ENCODE measurements at regions not wholly inside any gene's neighbourhood (a gene's known extent, or its start where the extent isn't known, plus 50 kb on each side); places are given as distances from the start of the nearest gene placed in this dataset.

GRCh38 chr11:90770007-90770406, 547.2 kb upstream of the CHORDC1 start:
- no peak for TF ChIP-seq ZNF426 (tag by site-specific recombination; IDR thresholded peaks at IDR 0.05)
- no peak for TF ChIP-seq ZEB2 (tag by site-specific recombination; IDR thresholded peaks at IDR 0.05)
- TF ChIP-seq ZNF148 (tag by site-specific recombination; IDR thresholded peaks at IDR 0.05; ENCODE audit: borderline replicate concordance): no peak
- TF ChIP-seq ZNF350 (tag by site-specific recombination; IDR thresholded peaks at IDR 0.05): no peak
- TF ChIP-seq ZBTB21 (tag by site-specific recombination; IDR thresholded peaks at IDR 0.05): no peak
- TF ChIP-seq SP7 (tag by site-specific recombination; IDR thresholded peaks at IDR 0.05): no peak
- TF ChIP-seq AEBP2 (tag by site-specific recombination; IDR thresholded peaks at IDR 0.05; ENCODE audit: borderline replicate concordance): no peak
- no peak for TF ChIP-seq ZNF626 (tag by site-specific recombination; IDR thresholded peaks at IDR 0.05)
- TF ChIP-seq, protein P1, sequence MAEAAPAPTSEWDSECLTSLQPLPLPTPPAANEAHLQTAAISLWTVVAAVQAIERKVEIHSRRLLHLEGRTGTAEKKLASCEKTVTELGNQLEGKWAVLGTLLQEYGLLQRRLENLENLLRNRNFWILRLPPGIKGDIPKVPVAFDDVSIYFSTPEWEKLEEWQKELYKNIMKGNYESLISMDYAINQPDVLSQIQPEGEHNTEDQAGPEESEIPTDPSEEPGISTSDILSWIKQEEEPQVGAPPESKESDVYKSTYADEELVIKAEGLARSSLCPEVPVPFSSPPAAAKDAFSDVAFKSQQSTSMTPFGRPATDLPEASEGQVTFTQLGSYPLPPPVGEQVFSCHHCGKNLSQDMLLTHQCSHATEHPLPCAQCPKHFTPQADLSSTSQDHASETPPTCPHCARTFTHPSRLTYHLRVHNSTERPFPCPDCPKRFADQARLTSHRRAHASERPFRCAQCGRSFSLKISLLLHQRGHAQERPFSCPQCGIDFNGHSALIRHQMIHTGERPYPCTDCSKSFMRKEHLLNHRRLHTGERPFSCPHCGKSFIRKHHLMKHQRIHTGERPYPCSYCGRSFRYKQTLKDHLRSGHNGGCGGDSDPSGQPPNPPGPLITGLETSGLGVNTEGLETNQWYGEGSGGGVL (tag by site-specific recombination; IDR thresholded peaks at IDR 0.05): no peak
- no peak for TF ChIP-seq ZBTB20 (tag by site-specific recombination; IDR thresholded peaks at IDR 0.05)
- no peak for TF ChIP-seq GLIS2 (tag by site-specific recombination; IDR thresholded peaks at IDR 0.05)
- TF ChIP-seq, protein P2, sequence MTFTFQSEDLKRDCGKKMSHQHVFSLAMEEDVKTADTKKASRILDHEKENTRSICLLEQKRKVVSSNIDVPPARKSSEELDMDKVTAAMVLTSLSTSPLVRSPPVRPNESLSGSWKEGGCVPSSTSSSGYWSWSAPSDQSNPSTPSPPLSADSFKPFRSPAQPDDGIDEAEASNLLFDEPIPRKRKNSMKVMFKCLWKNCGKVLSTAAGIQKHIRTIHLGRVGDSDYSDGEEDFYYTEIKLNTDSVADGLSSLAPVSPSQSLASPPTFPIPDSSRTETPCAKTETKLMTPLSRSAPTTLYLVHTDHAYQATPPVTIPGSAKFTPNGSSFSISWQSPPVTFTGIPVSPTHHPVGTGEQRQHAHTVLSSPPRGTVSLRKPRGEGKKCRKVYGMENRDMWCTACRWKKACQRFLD (tag by site-specific recombination; IDR thresholded peaks at IDR 0.05): no peak
- TF ChIP-seq ZNF391 (tag by site-specific recombination; IDR thresholded peaks at IDR 0.05; ENCODE audit: borderline replicate concordance, low read depth): no peak
- no peak for TF ChIP-seq ZNF221 (tag by site-specific recombination; IDR thresholded peaks at IDR 0.05; ENCODE audit: borderline replicate concordance)
- TF ChIP-seq ELK4 (IDR thresholded peaks at IDR 0.05; ENCODE audit: borderline replicate concordance, low read depth, low read length): no peak
- no peak for TF ChIP-seq ZNF274 (IDR thresholded peaks at IDR 0.05; ENCODE audit: low read length)
- no peak for TF ChIP-seq ZNF274 (tag by site-specific recombination; IDR thresholded peaks at IDR 0.05; ENCODE audit: borderline replicate concordance)
- CTCF ChIA-PET: no interaction called here
- Histone ChIP-seq H3K4me3 (ENCODE audit: low read depth, low read length) (no peak overlapping the region), H3K27ac (ENCODE audit: extremely low read depth, low read depth, low read length) (no peak overlapping the region), H3K36me3 (ENCODE audit: control insufficient read depth in 2 of 2, insufficient read depth in 1 of 2, low read length in 2 of 2) (no peaks in the 10 kb centered on the region), H3K9me3 (ENCODE audit: control insufficient read depth, insufficient read depth, low read depth, low read length) (no peaks in the 10 kb centered on the region), H3K4me1 (ENCODE audit: control insufficient read depth, insufficient read depth, low read length) (no peaks in the 10 kb centered on the region)
- POLR2A ChIA-PET: no interaction called here

DNA sequence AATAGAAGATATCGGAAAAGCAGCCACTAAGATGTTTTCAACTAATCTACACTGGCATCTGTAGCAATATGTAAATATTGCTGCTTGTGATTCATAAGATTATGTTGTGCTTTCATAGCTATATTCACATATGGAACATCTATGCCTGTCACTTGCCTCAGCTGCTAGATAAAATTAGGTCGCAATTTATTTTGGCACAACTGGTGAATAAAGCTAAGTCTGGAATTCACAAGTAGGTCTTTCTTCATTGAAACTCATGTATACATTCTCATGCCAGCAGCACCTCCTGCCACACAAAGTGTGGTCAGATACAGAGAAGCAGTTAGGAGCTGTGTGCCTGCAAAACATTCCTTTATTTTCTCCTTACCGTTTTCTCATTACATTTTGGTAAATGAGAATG, 543.3 kb upstream of the CHORDC1 start:
- H3K4me1 ChIP-seq (ENCODE audit: control insufficient read depth, insufficient read depth, low read length): no peaks in the 10 kb centered on the region
- H3K9me3 ChIP-seq (ENCODE audit: control insufficient read depth, insufficient read depth, low read depth, low read length): no peaks in the 10 kb centered on the region
- H3K27ac ChIP-seq (ENCODE audit: extremely low read depth, low read depth, low read length): no peak overlapping the region
- TF ChIP-seq ZNF184 (tag by site-specific recombination; IDR thresholded peaks at IDR 0.05) (no peak), ZBTB8A (tag by site-specific recombination; IDR thresholded peaks at IDR 0.05) (no peak), OSR2 (tag by site-specific recombination; IDR thresholded peaks at IDR 0.05) (no peak), BCL11A (tag by site-specific recombination; IDR thresholded peaks at IDR 0.05; ENCODE audit: low read depth) (no peak), ZSCAN16 (tag by site-specific recombination; IDR thresholded peaks at IDR 0.05) (no peak), ZNF24 (tag by site-specific recombination; IDR thresholded peaks at IDR 0.05) (no peak)
- TF ChIP-seq, protein P3, sequence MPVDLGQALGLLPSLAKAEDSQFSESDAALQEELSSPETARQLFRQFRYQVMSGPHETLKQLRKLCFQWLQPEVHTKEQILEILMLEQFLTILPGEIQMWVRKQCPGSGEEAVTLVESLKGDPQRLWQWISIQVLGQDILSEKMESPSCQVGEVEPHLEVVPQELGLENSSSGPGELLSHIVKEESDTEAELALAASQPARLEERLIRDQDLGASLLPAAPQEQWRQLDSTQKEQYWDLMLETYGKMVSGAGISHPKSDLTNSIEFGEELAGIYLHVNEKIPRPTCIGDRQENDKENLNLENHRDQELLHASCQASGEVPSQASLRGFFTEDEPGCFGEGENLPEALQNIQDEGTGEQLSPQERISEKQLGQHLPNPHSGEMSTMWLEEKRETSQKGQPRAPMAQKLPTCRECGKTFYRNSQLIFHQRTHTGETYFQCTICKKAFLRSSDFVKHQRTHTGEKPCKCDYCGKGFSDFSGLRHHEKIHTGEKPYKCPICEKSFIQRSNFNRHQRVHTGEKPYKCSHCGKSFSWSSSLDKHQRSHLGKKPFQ (tag by site-specific recombination; IDR thresholded peaks at IDR 0.05): no peak
- no peak overlapping the region for H3K4me3 ChIP-seq (ENCODE audit: low read depth, low read length)
- H3K36me3 ChIP-seq (ENCODE audit: control insufficient read depth in 2 of 2, insufficient read depth in 1 of 2, low read length in 2 of 2): no peaks in the 10 kb centered on the region
- ChIA-PET POLR2A (no interaction called here), CTCF (no interaction called here)
